ENCODE measurements at regions not wholly inside any gene's neighbourhood (a gene's known extent, or its start where the extent isn't known, plus 50 kb on each side); places are given as distances from the start of the nearest gene placed in this dataset.

- intact Hi-C loops (cut with micrococcal nuclease) (no loop called here), dilution Hi-C loops (cut with MboI; ENCODE audit: extremely low pct_ligation_motif_present, low sequenced_read_pairs) (no loop called here)
- H3K27ac ChIP-seq (ENCODE audit: insufficient read depth, low read depth, low read length) = no peak overlapping the region
- no peak overlapping the region for H3K4me2 ChIP-seq (ENCODE audit: insufficient read depth, low read length)
- no peak overlapping the region for H3K9ac ChIP-seq (replicated peaks; ENCODE audit: extremely low read depth, insufficient read depth, low read length)
- peaks cover 3% of the 10 kb centered on the region for H3K4me1 ChIP-seq (ENCODE audit: control insufficient read depth, extremely low read depth, insufficient read depth, low read length)
- ChIA-PET POLR2A (no interaction called here), CTCF (no interaction called here)
- FAIRE-seq (no peak), DNase-seq (ENCODE audit: low read depth, low spot score) (no peak)
- H3K27me3 ChIP-seq (ENCODE audit: control insufficient read depth in 2 of 2, insufficient read depth in 2 of 2, low read length in 2 of 2) = no peaks in the 10 kb centered on the region
- no TSS peak for BruUV-seq (replicated peaks)
- no peaks in the 10 kb centered on the region for H3K36me3 ChIP-seq (ENCODE audit: control insufficient read depth in 2 of 2, extremely low read depth in 1 of 2, insufficient read depth in 2 of 2, low read length in 2 of 2)
- H3K9me1 ChIP-seq (replicated peaks; ENCODE audit: control insufficient read depth, extremely low read depth, insufficient read depth, low read length) = no peaks in the 10 kb centered on the region
- TF ChIP-seq JUN (IDR thresholded peaks at IDR 0.05; ENCODE audit: borderline replicate concordance, insufficient read depth, insufficient read length, low read depth) (no peak), POLR2AphosphoS5 (IDR thresholded peaks at IDR 0.05; ENCODE audit: insufficient read depth, low read depth, low read length) (no peak), MYC (IDR thresholded peaks at IDR 0.05; ENCODE audit: low read depth, low read length) (no peak), GATA2 (IDR thresholded peaks at IDR 0.05; ENCODE audit: insufficient read depth, insufficient read length, low read depth, low read length) (no peak), EZH2 (IDR thresholded peaks at IDR 0.05; ENCODE audit: borderline replicate concordance, low read depth, low read length, severe bottlenecking) (no peak), FOS (IDR thresholded peaks at IDR 0.05; ENCODE audit: borderline replicate concordance, insufficient read depth, low read length) (no peak), POLR2A (IDR thresholded peaks at IDR 0.05; ENCODE audit: low read depth, low read length) (no peak)
- TF ChIP-seq, protein P1, sequence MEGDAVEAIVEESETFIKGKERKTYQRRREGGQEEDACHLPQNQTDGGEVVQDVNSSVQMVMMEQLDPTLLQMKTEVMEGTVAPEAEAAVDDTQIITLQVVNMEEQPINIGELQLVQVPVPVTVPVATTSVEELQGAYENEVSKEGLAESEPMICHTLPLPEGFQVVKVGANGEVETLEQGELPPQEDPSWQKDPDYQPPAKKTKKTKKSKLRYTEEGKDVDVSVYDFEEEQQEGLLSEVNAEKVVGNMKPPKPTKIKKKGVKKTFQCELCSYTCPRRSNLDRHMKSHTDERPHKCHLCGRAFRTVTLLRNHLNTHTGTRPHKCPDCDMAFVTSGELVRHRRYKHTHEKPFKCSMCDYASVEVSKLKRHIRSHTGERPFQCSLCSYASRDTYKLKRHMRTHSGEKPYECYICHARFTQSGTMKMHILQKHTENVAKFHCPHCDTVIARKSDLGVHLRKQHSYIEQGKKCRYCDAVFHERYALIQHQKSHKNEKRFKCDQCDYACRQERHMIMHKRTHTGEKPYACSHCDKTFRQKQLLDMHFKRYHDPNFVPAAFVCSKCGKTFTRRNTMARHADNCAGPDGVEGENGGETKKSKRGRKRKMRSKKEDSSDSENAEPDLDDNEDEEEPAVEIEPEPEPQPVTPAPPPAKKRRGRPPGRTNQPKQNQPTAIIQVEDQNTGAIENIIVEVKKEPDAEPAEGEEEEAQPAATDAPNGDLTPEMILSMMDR (IDR thresholded peaks at IDR 0.05; ENCODE audit: extremely low read depth in 1 of 2, insufficient read depth in 1 of 2, low read depth in 1 of 2, low read length in 2 of 2) = no peak
- no peaks in the 10 kb centered on the region for H3K9me3 ChIP-seq (replicated peaks; ENCODE audit: control insufficient read depth, insufficient read depth, low read length)
- H3K4me3 ChIP-seq (replicated peaks in 1 of 3; ENCODE audit: insufficient read depth in 1 of 3, low read depth in 1 of 3, low read length in 3 of 3) = no peak overlapping the region
- H3K79me2 ChIP-seq (ENCODE audit: control insufficient read depth, insufficient read depth, low read length) = no peaks in the 10 kb centered on the region
- no peak overlapping the region for H2AFZ ChIP-seq (ENCODE audit: low read depth, low read length)
- H4K20me1 ChIP-seq (replicated peaks; ENCODE audit: control insufficient read depth, extremely low read depth, insufficient read depth, low read length) = no peaks in the 10 kb centered on the region
Measured at GRCh38 chr4:156538651-156539257, 432.8 kb downstream of the PDGFC start.

All from endothelial cell of umbilical vein (primary cell).